ENCODE measurements at regions not wholly inside any gene's neighbourhood (a gene's known extent, or its start where the extent isn't known, plus 50 kb on each side); places are given as distances from the start of the nearest gene placed in this dataset.
"Not testable (repeated sequence)": the region's sequence is repeated elsewhere in the genome, so short reads cannot be mapped to it uniquely, and the experiment has no call there.

DNA sequence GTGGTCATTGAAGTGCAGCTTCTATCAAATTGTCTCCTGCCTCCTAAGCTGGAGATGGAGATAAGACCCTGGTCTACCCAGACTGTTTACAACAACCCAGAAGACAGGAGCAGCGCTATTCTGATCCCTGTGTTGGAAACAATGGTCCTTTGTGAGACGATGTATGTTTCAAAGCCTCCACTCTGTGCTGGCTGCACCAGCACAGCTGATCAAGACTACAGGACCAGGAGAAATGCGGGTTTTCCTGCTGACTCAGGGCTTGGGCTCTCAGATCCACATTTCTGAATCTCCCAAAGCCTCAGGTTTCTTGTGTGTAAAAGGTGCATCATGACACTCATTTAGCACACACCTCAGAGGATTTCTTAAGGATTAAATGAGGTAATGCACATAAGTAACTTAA, 92.0 kb downstream of the POU3F3 start:
- no peaks in the 10 kb centered on the region for H3K36me3 Mint-ChIP-seq
- no peak overlapping the region for H3K4me3 Mint-ChIP-seq
- no peaks in the 10 kb centered on the region for H3K9me3 Mint-ChIP-seq
- H3K27ac Mint-ChIP-seq: no peak overlapping the region
- peaks cover 7% of the 10 kb centered on the region for H3K27me3 Mint-ChIP-seq
- no peaks in the 10 kb centered on the region for H3K4me1 Mint-ChIP-seq

DNA sequence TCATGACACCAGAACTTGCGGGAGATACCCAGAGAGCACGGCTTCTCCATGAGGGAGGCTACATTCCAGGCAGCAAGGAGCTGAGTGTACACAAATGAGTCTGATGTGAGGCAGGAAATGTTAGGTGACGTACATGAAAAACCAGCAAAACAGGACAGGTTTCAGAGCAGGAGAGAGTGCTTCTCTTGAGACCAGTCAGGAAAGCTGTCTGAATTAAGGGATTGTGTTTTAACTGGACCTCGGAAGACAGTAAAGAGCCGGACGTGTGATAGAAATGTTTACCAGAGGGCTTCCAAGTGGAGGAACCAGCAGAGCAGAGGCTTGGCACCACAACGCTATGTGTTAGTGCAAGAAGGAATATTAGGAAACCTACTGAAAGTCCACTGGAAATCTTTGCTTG, 90.4 kb upstream of the MRPS9 start:
- H3K4me1 Mint-ChIP-seq, H3K27me3 Mint-ChIP-seq, H3K27ac Mint-ChIP-seq, H3K36me3 Mint-ChIP-seq, H3K9me3 Mint-ChIP-seq, H3K4me3 Mint-ChIP-seq: not testable (repeated sequence)

DNA sequence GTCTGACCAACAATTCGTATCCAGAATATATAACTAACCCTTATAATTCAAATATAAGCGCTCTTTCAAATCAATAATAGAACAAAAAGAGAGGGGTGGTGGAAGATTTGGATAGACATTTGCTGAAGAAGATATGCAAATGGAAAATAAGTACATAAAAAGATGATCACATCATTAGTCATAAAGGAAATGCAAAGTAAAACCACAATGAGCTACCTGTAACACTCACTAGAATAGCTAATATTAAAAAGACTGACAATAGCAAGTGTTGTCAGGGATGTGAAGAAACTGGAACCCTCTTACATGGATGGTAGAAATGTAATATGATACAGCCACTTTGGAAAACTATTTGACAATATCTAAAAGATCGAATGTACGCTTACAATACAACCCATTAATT, 84.9 kb upstream of the MRPS9 start:
- H3K36me3 Mint-ChIP-seq: no peaks in the 10 kb centered on the region
- no peaks in the 10 kb centered on the region for H3K4me1 Mint-ChIP-seq
- H3K9me3 Mint-ChIP-seq: no peaks in the 10 kb centered on the region
- H3K27ac Mint-ChIP-seq: no peak overlapping the region
- H3K27me3 Mint-ChIP-seq: peaks cover 5% of the 10 kb centered on the region
- H3K4me3 Mint-ChIP-seq: no peak overlapping the region

DNA sequence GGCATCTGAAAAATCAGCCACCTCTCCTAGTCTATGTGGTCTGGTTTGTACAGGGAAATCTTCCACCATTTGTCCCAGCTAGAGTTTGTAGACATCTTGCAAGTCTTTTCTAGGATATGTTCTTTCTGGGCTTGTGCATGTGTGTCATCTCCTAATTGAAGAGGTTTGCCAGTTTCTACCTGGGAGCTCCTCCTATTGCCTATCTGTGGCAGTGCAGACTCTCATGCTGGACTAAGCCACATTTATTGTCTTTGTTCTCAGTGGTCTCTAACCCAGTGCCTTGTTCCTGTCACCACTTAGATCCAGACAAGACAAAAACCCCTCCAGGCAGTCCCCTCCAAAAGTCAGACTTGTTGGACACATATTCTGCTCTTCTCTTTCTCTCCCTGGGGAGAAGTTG, 72.0 kb upstream of the MRPS9 start:
- Mint-ChIP-seq H3K27ac (no peak overlapping the region), H3K27me3 (peaks cover 14% of the 10 kb centered on the region), H3K9me3 (peaks cover 17% of the 10 kb centered on the region), H3K4me3 (no peak overlapping the region), H3K36me3 (peaks cover 5% of the 10 kb centered on the region), H3K4me1 (no peaks in the 10 kb centered on the region)

DNA sequence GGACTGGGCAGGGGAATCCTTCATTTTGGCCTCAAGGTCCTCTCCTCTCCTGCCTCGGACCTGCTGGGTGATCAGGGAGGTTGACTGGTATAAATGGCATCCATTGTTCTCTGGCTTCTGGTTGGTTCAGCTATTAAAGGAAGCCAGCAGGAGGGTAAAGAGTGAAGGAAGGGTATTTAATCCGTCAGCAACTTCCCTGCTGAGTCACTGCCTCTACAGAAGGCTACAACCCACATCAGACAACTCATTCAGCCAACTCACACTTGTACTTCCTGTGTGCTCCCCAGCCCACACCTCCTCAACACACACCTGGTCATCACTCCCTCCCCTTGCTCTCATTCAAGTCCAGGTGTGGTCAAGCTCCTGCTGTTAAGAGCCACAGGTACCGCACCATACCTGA, 68.3 kb upstream of the MRPS9 start:
- peaks cover 5% of the 10 kb centered on the region for H3K36me3 Mint-ChIP-seq
- H3K27ac Mint-ChIP-seq: no peak overlapping the region
- peaks cover 12% of the 10 kb centered on the region for H3K27me3 Mint-ChIP-seq
- no peaks in the 10 kb centered on the region for H3K4me1 Mint-ChIP-seq
- no peak overlapping the region for H3K4me3 Mint-ChIP-seq
- H3K9me3 Mint-ChIP-seq: peaks cover 5% of the 10 kb centered on the region

DNA sequence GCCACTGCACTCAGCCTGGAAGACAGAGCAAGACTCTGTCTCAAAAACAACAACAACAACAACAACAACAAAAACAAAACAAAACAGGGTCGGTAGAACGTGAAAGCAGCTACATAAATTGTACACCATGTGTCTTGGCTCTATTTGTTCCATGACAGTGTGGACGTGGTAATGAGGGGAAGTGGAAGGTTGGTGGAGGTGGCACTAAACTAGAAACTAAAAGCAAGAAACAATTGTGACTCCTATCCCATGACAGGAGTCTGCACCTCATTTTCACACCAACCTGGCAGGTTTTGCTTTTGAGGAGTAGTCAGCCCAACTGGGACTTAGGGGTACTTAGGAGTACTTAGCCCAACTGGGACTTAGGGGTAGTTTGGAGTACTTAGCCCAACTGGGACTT, 62.5 kb upstream of the MRPS9 start:
- Mint-ChIP-seq H3K9me3 (no peaks in the 10 kb centered on the region), H3K27ac (no peak overlapping the region), H3K36me3 (no peaks in the 10 kb centered on the region), H3K4me3 (no peak overlapping the region), H3K27me3 (peaks cover 9% of the 10 kb centered on the region), H3K4me1 (peaks cover 7% of the 10 kb centered on the region)

DNA sequence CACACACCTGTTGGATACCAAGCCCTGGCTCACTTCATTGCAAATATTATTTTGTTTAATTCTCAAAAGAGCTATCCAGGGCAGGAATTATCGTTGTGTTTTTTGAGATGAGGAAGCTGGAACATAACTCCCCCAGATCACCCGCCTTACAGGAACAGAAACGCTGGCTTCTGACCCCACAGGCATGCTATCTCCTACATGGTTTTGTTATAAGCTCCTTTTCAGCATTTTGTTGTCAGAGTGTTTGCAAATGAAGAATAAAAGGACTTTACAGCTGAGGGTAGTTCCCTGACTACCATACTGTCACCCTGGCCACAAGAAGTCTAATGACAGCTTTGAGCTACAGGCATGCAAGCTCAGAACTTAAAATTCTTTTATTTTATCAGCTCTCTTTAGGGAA, 62.0 kb upstream of the MRPS9 start:
- Mint-ChIP-seq H3K4me1 (peaks cover 7% of the 10 kb centered on the region), H3K27ac (no peak overlapping the region), H3K4me3 (no peak overlapping the region), H3K9me3 (no peaks in the 10 kb centered on the region), H3K27me3 (peaks cover 8% of the 10 kb centered on the region), H3K36me3 (no peaks in the 10 kb centered on the region)

DNA sequence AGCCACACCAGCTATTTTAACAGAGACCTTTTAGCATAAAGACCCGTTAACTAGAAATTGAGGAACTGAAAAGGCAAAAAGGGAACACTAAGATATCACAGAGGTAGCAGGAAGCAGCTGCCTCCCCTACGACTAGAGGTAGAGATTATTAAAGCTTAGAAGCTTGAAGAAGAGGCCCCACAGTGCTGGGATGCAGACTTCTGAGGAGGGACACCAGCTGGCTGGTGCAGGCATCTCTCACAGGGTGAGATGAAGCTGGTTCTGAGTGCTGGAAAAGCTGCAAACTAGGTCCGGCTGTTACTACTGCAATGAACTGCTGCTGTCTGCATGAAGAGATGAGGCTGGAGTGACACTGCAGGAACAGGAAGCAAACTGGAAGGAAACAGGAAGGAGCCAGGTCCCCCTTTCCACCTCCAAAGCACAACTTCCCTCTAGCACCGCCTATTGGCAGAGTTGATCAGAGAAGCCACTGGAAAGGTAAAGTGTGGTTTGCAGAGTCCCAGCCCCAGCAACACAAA, 61.2 kb upstream of the MRPS9 start:
- no peak overlapping the region for H3K4me3 Mint-ChIP-seq
- H3K9me3 Mint-ChIP-seq: no peaks in the 10 kb centered on the region
- peaks cover 7% of the 10 kb centered on the region for H3K4me1 Mint-ChIP-seq
- H3K27ac Mint-ChIP-seq: no peak overlapping the region
- H3K27me3 Mint-ChIP-seq: peaks cover 7% of the 10 kb centered on the region
- no peaks in the 10 kb centered on the region for H3K36me3 Mint-ChIP-seq

DNA sequence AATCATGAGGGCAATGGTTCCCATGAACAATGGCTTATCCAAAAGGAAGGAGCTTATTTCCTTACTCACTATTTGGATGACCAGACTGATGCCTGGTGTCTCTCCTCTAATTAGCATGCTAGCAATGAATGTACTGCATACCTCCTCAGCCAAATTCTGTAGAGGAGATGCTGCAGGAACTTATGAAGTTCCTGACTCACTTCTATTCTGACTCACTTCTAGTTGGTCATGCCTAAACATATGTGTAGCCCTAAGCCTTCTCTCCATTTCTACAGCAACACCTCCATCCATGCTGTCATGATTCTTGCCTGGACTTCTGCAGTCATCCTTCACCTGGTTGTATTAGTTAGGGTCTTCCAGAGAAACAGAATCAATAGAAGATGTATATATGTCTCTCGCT, 59.9 kb upstream of the MRPS9 start:
- H3K27me3 Mint-ChIP-seq: peaks cover 7% of the 10 kb centered on the region
- no peak overlapping the region for H3K4me3 Mint-ChIP-seq
- H3K9me3 Mint-ChIP-seq: no peaks in the 10 kb centered on the region
- no peaks in the 10 kb centered on the region for H3K36me3 Mint-ChIP-seq
- H3K27ac Mint-ChIP-seq: no peak overlapping the region
- H3K4me1 Mint-ChIP-seq: peaks cover 7% of the 10 kb centered on the region

DNA sequence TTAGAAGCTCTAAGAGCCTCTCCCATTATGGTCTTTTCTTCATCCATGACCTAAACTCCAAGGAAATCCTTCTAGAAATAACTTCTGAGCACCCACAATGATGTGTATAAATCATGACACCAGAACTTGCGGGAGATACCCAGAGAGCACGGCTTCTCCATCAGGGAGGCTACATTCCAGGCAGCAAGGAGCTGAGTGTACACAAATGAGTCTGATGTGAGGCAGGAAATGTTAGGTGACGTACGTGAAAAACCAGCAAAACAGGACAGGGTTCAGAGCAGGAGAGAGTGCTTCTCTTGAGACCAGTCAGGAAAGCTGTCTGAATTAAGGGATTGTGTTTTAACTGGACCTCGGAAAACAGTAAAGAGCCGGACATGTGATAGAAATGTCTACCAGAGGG, 58.1 kb upstream of the MRPS9 start:
- not testable (repeated sequence) for H3K4me1 Mint-ChIP-seq, H3K4me3 Mint-ChIP-seq, H3K27me3 Mint-ChIP-seq, H3K9me3 Mint-ChIP-seq, H3K36me3 Mint-ChIP-seq, H3K27ac Mint-ChIP-seq

DNA sequence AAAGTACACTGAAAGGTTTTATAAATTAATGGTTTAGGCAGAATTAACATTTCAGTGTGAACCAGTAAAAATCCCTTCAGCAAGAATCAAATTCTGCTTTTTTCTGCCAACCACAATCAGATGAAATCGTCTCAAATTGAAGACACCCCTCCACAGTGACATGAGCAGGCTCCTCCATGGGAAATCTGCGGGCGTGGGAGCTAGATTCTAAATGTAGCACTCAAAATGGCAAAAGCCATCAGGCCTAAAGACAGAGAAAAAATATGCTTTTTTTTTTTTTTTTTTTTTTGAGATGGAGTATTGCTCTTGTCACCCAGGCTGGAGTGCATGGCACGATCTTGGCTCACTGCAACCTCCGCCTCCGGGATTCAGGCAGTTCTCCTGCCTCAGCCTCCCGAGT, 55.8 kb upstream of the MRPS9 start:
- no peaks in the 10 kb centered on the region for H3K36me3 Mint-ChIP-seq
- H3K27me3 Mint-ChIP-seq: peaks cover 10% of the 10 kb centered on the region
- H3K27ac Mint-ChIP-seq: no peak overlapping the region
- no peak overlapping the region for H3K4me3 Mint-ChIP-seq
- H3K9me3 Mint-ChIP-seq: no peaks in the 10 kb centered on the region
- H3K4me1 Mint-ChIP-seq: no peaks in the 10 kb centered on the region
